OCI-LY1 (cell line): ENCODE measurements at regions not wholly inside any gene's neighbourhood (a gene's known extent, or its start where the extent isn't known, plus 50 kb on each side); places are given as distances from the start of the nearest gene placed in this dataset.

ENCODE experiments used
- H2AFZ ChIP-seq: fragments of 200-600 bp; sonication (generic), shearing (Covaris generic); 2 replicates; pipeline ENCODE4 v1.6.0; 2014; ENCODE audit warnings: antibody characterized with exemption, mild to moderate bottlenecking, low read length
- H3F3A ChIP-seq: fragments of 200-600 bp; sonication (generic), shearing (Covaris generic); 2 replicates; pipeline ENCODE4 v1.6.0; 2014; ENCODE audit warnings: mild to moderate bottlenecking, antibody characterized with exemption, low read length, moderate library complexity; ENCODE audit not compliant: insufficient read depth
- H3K27ac ChIP-seq: fragments of 200-600 bp; sonication (generic); 2 replicates; pipeline ENCODE4 v1.5.1; 2014; ENCODE audit warnings: low read length, mixed run types, mild to moderate bottlenecking, low read depth; ENCODE audit not compliant: poor library complexity, severe bottlenecking
- H3K27me3 ChIP-seq: fragments of 200-600 bp; sonication (generic); 2 replicates; pipeline ENCODE4 v1.6.0; 2014; ENCODE audit warnings: antibody characterized with exemption, mild to moderate bottlenecking, low read length, moderate library complexity; ENCODE audit not compliant: insufficient read depth
- H3K36me3 ChIP-seq: fragments of 200-600 bp; sonication (generic); 2 replicates; pipeline ENCODE4 v1.6.1; 2014; ENCODE audit warnings: mild to moderate bottlenecking, antibody characterized with exemption, low read length, moderate library complexity, mixed read lengths; ENCODE audit not compliant: insufficient read depth
- H3K4me1 ChIP-seq: fragments of 200-600 bp; sonication (generic); 2 replicates; pipeline ENCODE4 v1.5.1; 2014; ENCODE audit warnings: mild to moderate bottlenecking, low read length, moderate library complexity; ENCODE audit not compliant: insufficient read depth, severe bottlenecking
- H3K4me2 ChIP-seq: fragments of 200-600 bp; sonication (generic), shearing (Covaris generic); 2 replicates; pipeline ENCODE4 v1.6.1; 2014; ENCODE audit warnings: low read length
- H3K4me3 ChIP-seq: fragments of 200-600 bp; sonication (generic); 2 replicates; pipeline ENCODE4 v1.5.1; 2014; ENCODE audit warnings: low read length, low read depth, mild to moderate bottlenecking, mixed read lengths; ENCODE audit not compliant: poor library complexity, severe bottlenecking
- H3K79me2 ChIP-seq: fragments of 200-600 bp; shearing (Covaris generic); 2 replicates; pipeline ENCODE4 v1.6.1; 2016; ENCODE audit warnings: mixed run types, low read length, mixed read lengths; ENCODE audit not compliant: insufficient read depth
- H3K9ac ChIP-seq: fragments of 200-600 bp; sonication (generic), shearing (Covaris generic); 2 replicates; pipeline ENCODE4 v1.6.1; 2014; ENCODE audit warnings: mild to moderate bottlenecking, low read length, mixed read lengths
- H3K9me2 ChIP-seq: fragments of 200-600 bp; sonication (generic), shearing (Covaris generic); 2 replicates; pipeline ENCODE4 v1.6.1; 2014; ENCODE audit warnings: low read depth, mild to moderate bottlenecking, low read length, mixed read lengths
- H3K9me3 ChIP-seq: fragments of 200-600 bp; shearing (Covaris generic); 2 replicates; pipeline ENCODE4 v1.6.1; 2014; ENCODE audit warnings: low read length, mixed read lengths
- H4K20me1 ChIP-seq: fragments of 200-600 bp; sonication (generic), shearing (Covaris generic); 2 replicates; pipeline ENCODE4 v1.6.0; 2016; ENCODE audit warnings: mild to moderate bottlenecking, low read length; ENCODE audit not compliant: insufficient read depth
- CTCF ChIP-seq: fragments of 200-600 bp; sonication (generic), shearing (Covaris generic); IDR thresholded peaks from 2 replicates; pipeline ENCODE4 v1.5.1; 2017; ENCODE audit warnings: mild to moderate bottlenecking, antibody characterized with exemption, low read length, moderate library complexity, mixed read lengths
- EZH2 ChIP-seq: fragments of 200-600 bp; sonication (generic), shearing (Covaris generic); IDR thresholded peaks from 2 replicates; pipeline ENCODE4 v1.8.0; 2017; ENCODE audit warnings: borderline replicate concordance, mixed run types, mild to moderate bottlenecking, antibody characterized with exemption, low read length, moderate library complexity, mixed read lengths

DNA sequence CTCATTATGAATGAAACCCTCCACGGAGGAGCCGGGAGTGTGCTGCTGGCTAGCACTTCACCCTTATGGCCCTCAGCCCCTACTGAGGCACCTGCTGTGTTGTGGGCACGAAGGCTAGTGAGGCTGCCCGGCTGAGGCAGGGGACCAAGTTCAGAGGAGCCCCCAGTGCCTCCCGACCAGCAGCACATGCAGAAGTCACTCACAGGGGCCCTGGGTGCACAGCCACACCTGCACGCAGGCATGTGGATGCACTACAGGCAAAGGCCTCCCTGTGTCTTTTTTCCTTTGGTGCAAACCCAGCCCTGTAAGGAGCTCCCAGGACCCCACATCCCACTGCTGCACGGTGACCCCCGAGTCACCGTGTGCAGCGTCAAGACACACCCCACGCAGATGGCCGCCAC, 261.5 kb downstream of the BRD1 start:
- Histone ChIP-seq H3K27me3 (no peaks in the 10 kb centered on the region), H3K27ac (no peak overlapping the region), H4K20me1 (no peaks in the 10 kb centered on the region), H3K4me3 (no peak overlapping the region), H3K4me1 (no peaks in the 10 kb centered on the region), H3K9me3 (0 out of 2 replicates have a peak, but pooled peaks cover 2% of the 10 kb centered on the region), H2AFZ (no peak overlapping the region), H3F3A (no peaks in the 10 kb centered on the region), H3K9ac (no peak overlapping the region), H3K4me2 (no peak overlapping the region), H3K79me2 (no peaks in the 10 kb centered on the region), H3K9me2 (no peaks in the 10 kb centered on the region), H3K36me3 (peaks cover 8% of the 10 kb centered on the region; the same call in 1 of the 2 replicates)
- no peak for TF ChIP-seq CTCF

DNA sequence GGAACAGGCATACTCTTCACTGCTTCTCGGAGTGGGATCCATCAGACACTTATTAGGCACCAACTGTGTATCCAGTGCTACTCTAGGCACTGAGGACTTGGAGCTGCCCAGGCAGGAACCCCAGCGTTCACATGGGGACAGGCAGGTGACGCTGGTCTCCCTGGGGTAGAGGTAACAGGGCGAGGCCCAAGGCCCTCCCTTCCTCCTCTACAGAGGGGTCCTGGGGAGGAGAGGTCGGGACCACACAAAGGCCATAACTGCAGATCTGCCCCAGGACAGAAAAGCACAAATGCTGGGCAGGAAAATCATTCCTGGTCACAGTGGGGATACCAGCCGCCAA, 262.2 kb downstream of the BRD1 start:
- H3K4me1 ChIP-seq = no peaks in the 10 kb centered on the region
- H3K79me2 ChIP-seq = no peaks in the 10 kb centered on the region
- no peak overlapping the region for H2AFZ ChIP-seq
- peaks cover 3% of the 10 kb centered on the region; the same call in 1 of the 2 replicates for H3K9me3 ChIP-seq
- peaks cover 8% of the 10 kb centered on the region; the same call in 1 of the 2 replicates for H3K36me3 ChIP-seq
- TF ChIP-seq EZH2 = no peak
- TF ChIP-seq CTCF = no peak
- H3K27me3 ChIP-seq = no peaks in the 10 kb centered on the region
- H3K4me2 ChIP-seq = no peak overlapping the region
- H4K20me1 ChIP-seq = no peaks in the 10 kb centered on the region
- H3K27ac ChIP-seq = no peak overlapping the region
- no peaks in the 10 kb centered on the region for H3K9me2 ChIP-seq
- no peaks in the 10 kb centered on the region for H3F3A ChIP-seq
- no peak overlapping the region for H3K9ac ChIP-seq
- no peak overlapping the region for H3K4me3 ChIP-seq

GRCh38 chr22:49564666-49565515, 262.8 kb downstream of the BRD1 start:
- Histone ChIP-seq H4K20me1 (no peaks in the 10 kb centered on the region), H3K27ac (no peak overlapping the region), H3K4me2 (no peak overlapping the region), H3K79me2 (no peaks in the 10 kb centered on the region), H2AFZ (no peak overlapping the region), H3K9me3 (peaks cover 7% of the 10 kb centered on the region; the same call in 1 of the 2 replicates), H3K27me3 (no peaks in the 10 kb centered on the region), H3K4me1 (no peaks in the 10 kb centered on the region), H3K9ac (no peak overlapping the region), H3K9me2 (no peaks in the 10 kb centered on the region), H3F3A (no peaks in the 10 kb centered on the region), H3K4me3 (no peak overlapping the region), H3K36me3 (peaks cover 8% of the 10 kb centered on the region; the same call in 1 of the 2 replicates)
- TF ChIP-seq EZH2 = no peak
- TF ChIP-seq CTCF = no peak
